GM18508 (cell line): ENCODE measurements at regions not wholly inside any gene's neighbourhood (a gene's known extent, or its start where the extent isn't known, plus 50 kb on each side); places are given as distances from the start of the nearest gene placed in this dataset.

Source experiments
- ATAC-seq: cut with Tn5 transposase; IDR thresholded peaks from one replicate; pipeline ENCODE4 v1.9.1; 2021; ENCODE audit warnings: moderate number of reproducible peaks; ENCODE audit not compliant: insufficient read depth, unreplicated experiment

GRCh38 chr9:89759572-89759971, 154.8 kb downstream of the GADD45G start:
- no peak for ATAC-seq

GRCh38 chr9:89760123-89760522, 155.3 kb downstream of the GADD45G start:
- no peak for ATAC-seq

- no peak for ATAC-seq
Observed at GRCh38 chr9:89764217-89764616, 159.4 kb downstream of the GADD45G start.

GRCh38 chr9:89765211-89765946, 160.6 kb downstream of the GADD45G start:
- ATAC-seq: no peak

- ATAC-seq: no peak
Observed at GRCh38 chr9:89766991-89767390, 162.2 kb downstream of the GADD45G start.

- no peak for ATAC-seq
Observed at GRCh38 chr9:89768051-89768450, 163.2 kb downstream of the GADD45G start.

GRCh38 chr9:89768650-89769071, 163.8 kb downstream of the GADD45G start:
- no peak for ATAC-seq

GRCh38 chr9:89770531-89771174, 165.8 kb downstream of the GADD45G start:
- no peak for ATAC-seq

- ATAC-seq: no peak
Observed at GRCh38 chr9:89771205-89771604, 166.4 kb downstream of the GADD45G start.

- ATAC-seq: no peak
Observed at GRCh38 chr9:89773170-89773569, 168.4 kb downstream of the GADD45G start.

GRCh38 chr9:89774858-89775370, 170.1 kb downstream of the GADD45G start:
- no peak for ATAC-seq

GRCh38 chr9:89775641-89776040, 170.8 kb downstream of the GADD45G start:
- no peak for ATAC-seq

- ATAC-seq: no peak
Observed at GRCh38 chr9:89776795-89777525, 172.1 kb downstream of the GADD45G start.

GRCh38 chr9:89777544-89777943, 172.7 kb downstream of the GADD45G start:
- ATAC-seq: no peak

GRCh38 chr9:89778100-89779090, 173.6 kb downstream of the GADD45G start:
- ATAC-seq: no peak

GRCh38 chr9:89779405-89780203, 174.8 kb downstream of the GADD45G start:
- no peak for ATAC-seq

- no peak for ATAC-seq
Observed at GRCh38 chr9:89780959-89781358, 176.1 kb downstream of the GADD45G start.

GRCh38 chr9:89781838-89782540, 177.2 kb downstream of the GADD45G start:
- ATAC-seq: no peak
